ENCODE measurements at regions not wholly inside any gene's neighbourhood (a gene's known extent, or its start where the extent isn't known, plus 50 kb on each side); places are given as distances from the start of the nearest gene placed in this dataset.

DNA sequence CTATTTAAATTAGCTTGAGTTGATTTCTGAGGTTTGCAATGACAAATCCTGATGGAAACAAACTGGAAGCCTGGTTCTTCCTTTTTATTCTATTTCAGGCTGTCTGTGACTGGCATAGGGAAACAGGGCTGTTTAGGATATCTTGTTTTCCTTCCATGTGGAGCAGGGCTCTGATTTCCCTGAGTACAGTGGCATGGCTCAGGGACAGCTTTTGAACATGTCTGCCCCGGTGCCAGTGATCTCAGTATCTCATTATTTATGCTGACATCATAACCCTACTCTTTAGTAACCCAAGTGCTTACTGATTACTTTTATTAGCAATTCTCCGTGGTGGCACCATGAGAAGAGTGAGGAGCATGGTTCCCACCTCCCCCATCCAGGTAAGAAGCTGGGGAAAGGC is 720.3 kb downstream of the GALR1 start:
- TF ChIP-seq MED13 (CRISPR knock-in tag; IDR thresholded peaks at IDR 0.05) (no peak), ZNF3 (CRISPR knock-in tag; IDR thresholded peaks at IDR 0.05) (no peak), FOXP1 (IDR thresholded peaks at IDR 0.05) (no peak), FOXP1 (CRISPR knock-in tag; IDR thresholded peaks at IDR 0.05) (no peak), PHF8 (CRISPR knock-in tag; IDR thresholded peaks at IDR 0.05) (no peak), ZNF639 (CRISPR knock-in tag; conservative IDR thresholded peaks at IDR 0.05) (no peak)

All from HepG2 (cell line).